ENCODE measurements at regions not wholly inside any gene's neighbourhood (a gene's known extent, or its start where the extent isn't known, plus 50 kb on each side); places are given as distances from the start of the nearest gene placed in this dataset.

DNA sequence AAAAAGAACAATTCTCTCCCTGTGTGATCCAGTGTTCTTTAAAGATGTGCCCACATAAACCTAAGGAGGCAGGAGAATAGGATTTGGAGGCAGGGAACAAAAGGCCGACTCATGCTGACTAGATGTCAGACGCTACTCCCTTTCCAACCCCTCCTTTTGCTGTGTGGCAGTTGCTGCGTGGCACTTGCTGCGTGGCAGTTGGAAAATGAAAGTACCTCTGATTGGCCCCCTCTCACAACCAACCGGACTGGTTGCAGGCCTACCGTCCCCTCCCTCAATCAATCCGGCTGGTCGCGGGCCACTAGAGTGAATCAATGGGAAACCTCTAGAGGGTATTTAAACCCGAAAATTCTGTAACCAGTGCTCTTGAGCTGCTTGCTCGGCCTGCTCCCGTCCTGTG lies 551.0 kb downstream of the KIF4B start:
- Histone ChIP-seq H3K9ac (replicated peaks; ENCODE audit: extremely low read depth, insufficient read depth, low read length) (no peak overlapping the region), H3K4me2 (ENCODE audit: insufficient read depth, low read length) (no peak overlapping the region), H3K79me2 (ENCODE audit: control insufficient read depth, insufficient read depth, low read length) (no peaks in the 10 kb centered on the region), H3K4me1 (ENCODE audit: control insufficient read depth, extremely low read depth, insufficient read depth, low read length) (no peaks in the 10 kb centered on the region), H3K36me3 (ENCODE audit: control insufficient read depth in 2 of 2, extremely low read depth in 1 of 2, insufficient read depth in 2 of 2, low read length in 2 of 2) (no peaks in the 10 kb centered on the region), H3K9me3 (replicated peaks; ENCODE audit: control insufficient read depth, insufficient read depth, low read length) (no peaks in the 10 kb centered on the region), H4K20me1 (replicated peaks; ENCODE audit: control insufficient read depth, extremely low read depth, insufficient read depth, low read length) (no peaks in the 10 kb centered on the region), H2AFZ (ENCODE audit: low read depth, low read length) (no peak overlapping the region), H3K9me1 (replicated peaks; ENCODE audit: control insufficient read depth, extremely low read depth, insufficient read depth, low read length) (no peaks in the 10 kb centered on the region), H3K27ac (ENCODE audit: insufficient read depth, low read depth, low read length) (no peak overlapping the region), H3K27me3 (ENCODE audit: control insufficient read depth in 2 of 2, insufficient read depth in 2 of 2, low read length in 2 of 2) (no peaks in the 10 kb centered on the region), H3K4me3 (replicated peaks in 1 of 3; ENCODE audit: insufficient read depth in 1 of 3, low read depth in 1 of 3, low read length in 3 of 3) (no peak overlapping the region)
- no TSS peak for BruUV-seq (replicated peaks)
- intact Hi-C loops (cut with micrococcal nuclease) (no loop called here), dilution Hi-C loops (cut with MboI; ENCODE audit: extremely low pct_ligation_motif_present, low sequenced_read_pairs) (no loop called here)
- ChIA-PET POLR2A (no interaction called here), CTCF (no interaction called here)
- FAIRE-seq (no peak), DNase-seq (ENCODE audit: low read depth, low spot score) (no peak)
- no peak for TF ChIP-seq POLR2AphosphoS5 (IDR thresholded peaks at IDR 0.05; ENCODE audit: insufficient read depth, low read depth, low read length)
- TF ChIP-seq POLR2A (IDR thresholded peaks at IDR 0.05; ENCODE audit: low read depth, low read length), result no peak
- no peak for TF ChIP-seq MYC (IDR thresholded peaks at IDR 0.05; ENCODE audit: low read depth, low read length)
- TF ChIP-seq, protein P1, sequence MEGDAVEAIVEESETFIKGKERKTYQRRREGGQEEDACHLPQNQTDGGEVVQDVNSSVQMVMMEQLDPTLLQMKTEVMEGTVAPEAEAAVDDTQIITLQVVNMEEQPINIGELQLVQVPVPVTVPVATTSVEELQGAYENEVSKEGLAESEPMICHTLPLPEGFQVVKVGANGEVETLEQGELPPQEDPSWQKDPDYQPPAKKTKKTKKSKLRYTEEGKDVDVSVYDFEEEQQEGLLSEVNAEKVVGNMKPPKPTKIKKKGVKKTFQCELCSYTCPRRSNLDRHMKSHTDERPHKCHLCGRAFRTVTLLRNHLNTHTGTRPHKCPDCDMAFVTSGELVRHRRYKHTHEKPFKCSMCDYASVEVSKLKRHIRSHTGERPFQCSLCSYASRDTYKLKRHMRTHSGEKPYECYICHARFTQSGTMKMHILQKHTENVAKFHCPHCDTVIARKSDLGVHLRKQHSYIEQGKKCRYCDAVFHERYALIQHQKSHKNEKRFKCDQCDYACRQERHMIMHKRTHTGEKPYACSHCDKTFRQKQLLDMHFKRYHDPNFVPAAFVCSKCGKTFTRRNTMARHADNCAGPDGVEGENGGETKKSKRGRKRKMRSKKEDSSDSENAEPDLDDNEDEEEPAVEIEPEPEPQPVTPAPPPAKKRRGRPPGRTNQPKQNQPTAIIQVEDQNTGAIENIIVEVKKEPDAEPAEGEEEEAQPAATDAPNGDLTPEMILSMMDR (IDR thresholded peaks at IDR 0.05; ENCODE audit: extremely low read depth in 1 of 2, insufficient read depth in 1 of 2, low read depth in 1 of 2, low read length in 2 of 2), result no peak
- no peak for TF ChIP-seq JUN (IDR thresholded peaks at IDR 0.05; ENCODE audit: borderline replicate concordance, insufficient read depth, insufficient read length, low read depth)
- no peak for TF ChIP-seq EZH2 (IDR thresholded peaks at IDR 0.05; ENCODE audit: borderline replicate concordance, low read depth, low read length, severe bottlenecking)
- TF ChIP-seq GATA2 (IDR thresholded peaks at IDR 0.05; ENCODE audit: insufficient read depth, insufficient read length, low read depth, low read length), result no peak
- TF ChIP-seq FOS (IDR thresholded peaks at IDR 0.05; ENCODE audit: borderline replicate concordance, insufficient read depth, low read length), result no peak

Measured in endothelial cell of umbilical vein (primary cell).